Right lobe of liver (tissue), 6 donors: ENCODE measurements at regions not wholly inside any gene's neighbourhood (a gene's known extent, or its start where the extent isn't known, plus 50 kb on each side); places are given as distances from the start of the nearest gene placed in this dataset.

Experiments used
- ATAC-seq, 4 donors: fragments of 200-7000 bp; cut with Tn5 transposase; one replicate each; pipeline ENCODE4 v1.9.1; 2020; ENCODE audit warnings: mild to moderate bottlenecking in 4 of 4, moderate library complexity in 4 of 4
- DNase-seq, 3 donors: peaks; one replicate each; pipeline ENCODE4 v3.0.0-alpha.2; 2020
- H3K27ac ChIP-seq, 3 donors: fragments of 200-600 bp; one replicate each; pipeline ENCODE4 v1.8.0; 2022
- H3K27me3 ChIP-seq, 2 donors: fragments of 200-600 bp; one replicate each; pipeline ENCODE4 v1.8.0; 2022
- H3K36me3 ChIP-seq, 4 donors: fragments of 200-600 bp; sonication (generic) in 1 of 4; one replicate each; pipeline versions ENCODE4 v1.5.1 to v1.8.0; 2017 to 2022; ENCODE audit warnings: control low read depth in 1 of 4
- H3K4me1 ChIP-seq, 4 donors: fragments of 200-600 bp; sonication (generic) in 1 of 4; one replicate each; pipeline versions ENCODE4 v1.5.1 to v1.8.0; 2017 to 2022; ENCODE audit warnings: control low read depth in 1 of 4
- H3K4me3 ChIP-seq, 3 donors: fragments of 200-600 bp; one replicate each; pipeline ENCODE4 v1.8.0; 2022
- H3K9me3 ChIP-seq, 4 donors: fragments of 200-600 bp; sonication (generic) in 1 of 4; one replicate each; pipeline versions ENCODE4 v1.5.1 to v1.8.0; 2017 to 2022; ENCODE audit warnings: control low read depth in 1 of 4
- POLR2A ChIP-seq: fragments of 450-650 bp; IDR thresholded peaks from one replicate; pipeline ENCODE4 v1.6.1; 2017; ENCODE audit warnings: antibody characterized with exemption, mild to moderate bottlenecking
- WGBS: methylation state at CpG from one replicate; pipeline ENCODE4 v1.1.6; 2018; ENCODE audit warnings: low coverage, low lambda C conversion rate; ENCODE audit not compliant: insufficient coverage; ENCODE audit errors: missing lambda C conversion rate; 5-methylcytosine and 5-hydroxymethylcytosine counted together
- intact Hi-C, 2 donors: fragments of 100-400 bp; cut with DNase I; formaldehyde crosslinking; loops; one replicate each; pipeline versions ENCODE4 v1.11.2 to v1.14.1; 2022
- TF ChIP-seq, protein P1 (sequence below), 4 donors: fragments of 200-600 bp in 3 of 4; fragments of 450-650 bp in 1 of 4; IDR thresholded peaks; one replicate each; pipeline versions ENCODE4 v1.5.1 to v1.8.0; 2016 to 2022; ENCODE audit warnings: antibody characterized with exemption in 4 of 4, mild to moderate bottlenecking in 2 of 4
- donor health status: DM: no; HTN: yes; CAD: no.
- donor health status: DM: no; HTN: no; CAD: no.
- donor health status: DM: no; HTN: no; CAD: no.
- donor health status: DM: no; HTN: yes; CAD: no.
- donor health status: DM: no; HTN: yes; CAD: no.

DNA sequence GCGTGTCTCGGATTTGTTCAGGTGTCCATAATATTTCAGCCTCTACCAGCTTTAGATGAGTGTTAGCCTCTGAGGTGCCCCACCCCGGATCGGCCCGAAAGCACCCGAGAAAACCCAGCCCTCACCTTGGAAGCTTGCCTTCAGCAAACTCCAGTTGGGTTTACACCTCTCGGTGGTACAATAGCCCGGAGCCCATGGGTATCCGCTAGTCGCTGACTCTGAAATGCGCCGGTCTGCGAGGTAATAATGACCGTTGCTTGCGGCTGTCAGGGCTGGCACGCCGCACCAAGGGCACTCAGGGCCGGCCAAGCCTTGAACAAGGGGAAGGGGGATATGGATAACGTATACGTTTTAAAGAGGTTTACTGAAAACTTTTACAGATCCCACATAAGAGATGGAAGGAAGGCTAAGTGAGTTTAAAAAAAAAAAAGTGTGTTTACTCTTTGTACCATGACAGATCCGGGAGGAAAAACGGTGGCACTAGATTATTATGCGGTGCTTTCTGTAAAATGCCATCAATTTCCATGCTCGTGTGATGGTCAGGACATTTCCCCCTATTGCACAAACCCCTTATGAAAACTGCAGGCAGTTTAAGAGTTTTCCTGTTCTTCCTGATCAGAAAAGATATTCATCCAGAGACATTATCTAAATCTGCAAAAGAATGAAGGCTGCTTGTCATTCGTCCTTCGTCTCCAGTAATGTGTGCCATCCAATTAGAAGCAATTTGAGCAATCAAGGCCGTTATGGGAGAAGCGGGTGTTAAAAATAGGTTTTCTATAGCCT lies 124.2 kb downstream of the TMEM161B start:
- DNase-seq: peak in 1 of 3 donors; percentile 47
- Histone ChIP-seq H3K27ac (no peak overlapping the region), H3K9me3 (no peaks in the 10 kb centered on the region), H3K36me3 (no peaks in the 10 kb centered on the region), H3K4me1 (peaks cover 0 to 25% (median 2%) of the 10 kb centered on the region in 4 donors), H3K27me3 (no peaks in the 10 kb centered on the region), H3K4me3 (peak overlapping the region in 2 of 3 donors; percentile 45 to 49)
- TF ChIP-seq POLR2A: no peak
- TF ChIP-seq, protein P1, sequence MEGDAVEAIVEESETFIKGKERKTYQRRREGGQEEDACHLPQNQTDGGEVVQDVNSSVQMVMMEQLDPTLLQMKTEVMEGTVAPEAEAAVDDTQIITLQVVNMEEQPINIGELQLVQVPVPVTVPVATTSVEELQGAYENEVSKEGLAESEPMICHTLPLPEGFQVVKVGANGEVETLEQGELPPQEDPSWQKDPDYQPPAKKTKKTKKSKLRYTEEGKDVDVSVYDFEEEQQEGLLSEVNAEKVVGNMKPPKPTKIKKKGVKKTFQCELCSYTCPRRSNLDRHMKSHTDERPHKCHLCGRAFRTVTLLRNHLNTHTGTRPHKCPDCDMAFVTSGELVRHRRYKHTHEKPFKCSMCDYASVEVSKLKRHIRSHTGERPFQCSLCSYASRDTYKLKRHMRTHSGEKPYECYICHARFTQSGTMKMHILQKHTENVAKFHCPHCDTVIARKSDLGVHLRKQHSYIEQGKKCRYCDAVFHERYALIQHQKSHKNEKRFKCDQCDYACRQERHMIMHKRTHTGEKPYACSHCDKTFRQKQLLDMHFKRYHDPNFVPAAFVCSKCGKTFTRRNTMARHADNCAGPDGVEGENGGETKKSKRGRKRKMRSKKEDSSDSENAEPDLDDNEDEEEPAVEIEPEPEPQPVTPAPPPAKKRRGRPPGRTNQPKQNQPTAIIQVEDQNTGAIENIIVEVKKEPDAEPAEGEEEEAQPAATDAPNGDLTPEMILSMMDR (IDR thresholded peaks at IDR 0.05): no peak
- intact Hi-C loops: loop anchor here in 1 of 2 donors (10.0 kb wide), 1 partner anchor 530 kb away; no protein-coding TSS in a partner anchor
- WGBS: 33% methylated on average over 23 of the region's 28 CpGs
- ATAC-seq: no peak

- Histone ChIP-seq H3K27me3 (no peaks in the 10 kb centered on the region), H3K36me3 (no peaks in the 10 kb centered on the region), H3K9me3 (no peaks in the 10 kb centered on the region), H3K27ac (no peak overlapping the region), H3K4me3 (peak overlapping the region in 2 of 3 donors; percentile 45 to 49), H3K4me1 (peaks cover 0 to 25% (median 2%) of the 10 kb centered on the region in 4 donors)
- intact Hi-C loops: loop anchor here in 1 of 2 donors (10.0 kb wide), 1 partner anchor 531 kb away; no protein-coding TSS in a partner anchor
- peak in 1 of 3 donors; percentile 31 for DNase-seq
- TF ChIP-seq POLR2A: no peak
- TF ChIP-seq, protein P1 (IDR thresholded peaks at IDR 0.05): no peak
- ATAC-seq: no peak
- WGBS: 54% methylated on average over 10 of the region's 10 CpGs
Measured at GRCh38 chr5:88143693-88144218, 124.9 kb downstream of the TMEM161B start.

DNA sequence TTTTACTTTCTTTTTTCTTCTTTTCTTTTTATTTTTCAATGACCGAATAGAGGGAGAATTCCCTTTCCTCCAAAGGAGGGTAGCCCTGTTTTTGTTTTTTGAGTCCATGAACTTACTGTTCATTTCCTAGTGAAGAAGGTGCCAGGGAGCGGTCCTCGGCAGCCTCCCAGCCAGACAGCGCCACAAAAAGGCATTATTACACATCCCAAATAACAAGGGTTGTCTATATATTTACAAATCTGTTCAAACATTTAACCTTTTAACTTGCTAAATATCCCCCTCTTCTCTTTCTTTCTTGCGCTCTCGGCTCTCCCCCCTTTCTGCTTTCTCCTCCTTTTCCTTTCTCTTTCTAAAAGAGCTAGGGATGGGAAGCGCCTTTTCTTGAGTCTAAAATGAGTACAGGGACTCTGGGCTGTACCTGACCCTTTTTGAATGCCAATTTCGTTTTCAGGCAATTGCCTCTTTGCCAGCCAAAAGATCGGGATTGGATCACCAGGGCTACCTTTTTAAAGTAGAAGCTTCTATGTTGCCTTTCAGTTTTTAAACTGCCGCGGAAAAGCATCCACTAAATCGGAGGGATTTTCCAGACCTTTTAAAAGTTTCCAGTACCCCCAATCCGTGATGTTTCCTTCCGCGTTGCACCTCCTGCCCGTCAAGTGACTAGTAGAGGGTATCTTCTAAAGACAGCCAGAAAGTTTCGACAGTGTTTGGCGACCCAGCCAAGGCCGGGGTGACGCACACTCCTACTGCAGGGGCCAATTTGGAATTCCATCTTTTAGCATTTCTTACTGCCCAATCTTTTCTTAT lies 125.6 kb downstream of the TMEM161B start:
- 6% methylated on average over 20 of the region's 20 CpGs for WGBS
- H3K27me3 ChIP-seq: no peaks in the 10 kb centered on the region
- H3K4me1 ChIP-seq: peaks cover 0 to 25% (median 2%) of the 10 kb centered on the region in 4 donors
- H3K9me3 ChIP-seq: no peaks in the 10 kb centered on the region
- ATAC-seq: no peak
- intact Hi-C loops: loop anchor here in 1 of 2 donors (10.0 kb wide), 1 partner anchor 532 kb away; no protein-coding TSS in a partner anchor
- TF ChIP-seq POLR2A: no peak
- TF ChIP-seq, protein P1 (IDR thresholded peaks at IDR 0.05): no peak
- peak overlapping the region; percentile 17 to 49 (median 45) for H3K4me3 ChIP-seq
- no peak overlapping the region for H3K27ac ChIP-seq
- H3K36me3 ChIP-seq: no peaks in the 10 kb centered on the region
- DNase-seq: peak in 1 of 3 donors; percentile 29

GRCh38 chr5:88142636-88142885 lies 126.1 kb downstream of the TMEM161B start:
- TF ChIP-seq POLR2A: no peak
- TF ChIP-seq, protein P1 (IDR thresholded peaks at IDR 0.05): no peak
- H3K4me3 ChIP-seq: peak overlapping the region; percentile 17 to 49 (median 45)
- DNase-seq: no peak
- H3K9me3 ChIP-seq: no peaks in the 10 kb centered on the region
- 13% methylated on average over 2 of the region's 2 CpGs for WGBS
- no peak overlapping the region for H3K27ac ChIP-seq
- intact Hi-C loops: loop anchor here in 1 of 2 donors (10.0 kb wide), 1 partner anchor 532 kb away; no protein-coding TSS in a partner anchor
- H3K36me3 ChIP-seq: no peaks in the 10 kb centered on the region
- no peak for ATAC-seq
- peaks cover 0 to 25% (median 2%) of the 10 kb centered on the region in 4 donors for H3K4me1 ChIP-seq
- no peaks in the 10 kb centered on the region for H3K27me3 ChIP-seq
